ENCODE measurements at regions not wholly inside any gene's neighbourhood (a gene's known extent, or its start where the extent isn't known, plus 50 kb on each side); places are given as distances from the start of the nearest gene placed in this dataset.

- ChIA-PET POLR2A (no interaction called here), CTCF (interaction anchor here (0.7 to 1.2 kb wide), 5 partner anchors 12 to 165 kb away, joined by 3 to 4 read pairs (median 3); no protein-coding TSS in a partner anchor)
- no peaks in the 10 kb centered on the region for H3K4me1 Mint-ChIP-seq
- peak; percentile 76 for ATAC-seq
- H3K27me3 Mint-ChIP-seq (ENCODE audit: low read depth), result no peaks in the 10 kb centered on the region
- TF ChIP-seq ZNF532 (CRISPR knock-in tag; IDR thresholded peaks at IDR 0.05; ENCODE audit: borderline replicate concordance), result no peak
- H3K27ac Mint-ChIP-seq, result no peak overlapping the region
- peaks cover 17% of the 10 kb centered on the region for H3K36me3 Mint-ChIP-seq
- DNase-seq (ENCODE audit: low spot score), result peak; percentile 38
- no peak overlapping the region for H3K4me3 Mint-ChIP-seq
- peaks cover 5% of the 10 kb centered on the region; the same call in 1 of the 2 replicates for H3K9me3 Mint-ChIP-seq
These were observed 452.8 kb downstream of the AACS start for GRCh38 chr12:125518074-125518473.

- no peaks in the 10 kb centered on the region for H3K27me3 Mint-ChIP-seq (ENCODE audit: low read depth)
These were observed 453.9 kb downstream of the AACS start for GRCh38 chr12:125519026-125519651.

More at GRCh38 chr12:125519026-125519651, 453.9 kb downstream of the AACS start:
- ATAC-seq (no peak), DNase-seq (ENCODE audit: low spot score) (no peak)
- CTCF ChIA-PET, result interaction anchor here (0.8 to 1.2 kb wide), 3 partner anchors 11 to 31 kb away, joined by 3 to 4 read pairs (median 3); no protein-coding TSS in a partner anchor
- Mint-ChIP-seq H3K36me3 (peaks cover 27% of the 10 kb centered on the region), H3K4me3 (no peak overlapping the region), H3K27ac (no peak overlapping the region), H3K4me1 (no peaks in the 10 kb centered on the region), H3K9me3 (peaks cover 5% of the 10 kb centered on the region; the same call in 1 of the 2 replicates)
- POLR2A ChIA-PET, result no interaction called here
- TF ChIP-seq RORB (CRISPR knock-in tag; IDR thresholded peaks at IDR 0.05), result no peak
- TF ChIP-seq GTF2I (CRISPR knock-in tag; conservative IDR thresholded peaks at IDR 0.05), result no peak
- no peak for TF ChIP-seq CTCF (IDR thresholded peaks at IDR 0.05)
- TF ChIP-seq E2F1 (CRISPR knock-in tag; IDR thresholded peaks at IDR 0.05), result no peak
- no peak for TF ChIP-seq ZNF263 (CRISPR knock-in tag; IDR thresholded peaks at IDR 0.05; ENCODE audit: low read depth)
- TF ChIP-seq MAX (CRISPR knock-in tag; IDR thresholded peaks at IDR 0.05), result no peak
- no peak for TF ChIP-seq FOXJ3 (CRISPR knock-in tag; IDR thresholded peaks at IDR 0.05; ENCODE audit: borderline replicate concordance)
- no peak for TF ChIP-seq CDX4 (CRISPR knock-in tag; IDR thresholded peaks at IDR 0.05; ENCODE audit: borderline replicate concordance)
- no peak for TF ChIP-seq ATF2 (CRISPR knock-in tag; IDR thresholded peaks at IDR 0.05; ENCODE audit: borderline replicate concordance, low read depth)
- no peak for TF ChIP-seq TEAD4 (CRISPR knock-in tag; IDR thresholded peaks at IDR 0.05)
- TF ChIP-seq NFE2L1 (CRISPR knock-in tag; IDR thresholded peaks at IDR 0.05), result no peak
